Stomach (tissue), 4 donors: ENCODE measurements at regions not wholly inside any gene's neighbourhood (a gene's known extent, or its start where the extent isn't known, plus 50 kb on each side); places are given as distances from the start of the nearest gene placed in this dataset.

Experiments used
- CTCF ChIP-seq, 7 experiments: fragments of 450-650 bp in 4 of 7; fragments of 200-600 bp in 3 of 7; sonication (generic) in 3 of 7; IDR thresholded peaks; one replicate each; pipeline ENCODE4 v1.5.1; 2016 to 2019; ENCODE audit warnings: antibody characterized with exemption in 7 of 7, control low read depth in 2 of 7, mild to moderate bottlenecking in 1 of 7
- POLR2A ChIP-seq, 4 donors: fragments of 450-650 bp; IDR thresholded peaks; one replicate each; pipeline ENCODE4 v1.6.1; 2016; ENCODE audit warnings: antibody characterized with exemption in 4 of 4, control low read depth in 2 of 4, mild to moderate bottlenecking in 1 of 4, moderate library complexity in 1 of 4
- POLR2AphosphoS5 ChIP-seq, 3 donors: sonication (generic); formaldehyde crosslinking; IDR thresholded peaks; one replicate each; pipeline ENCODE4 v1.6.1; 2016; ENCODE audit warnings: antibody characterized with exemption in 3 of 3

DNA sequence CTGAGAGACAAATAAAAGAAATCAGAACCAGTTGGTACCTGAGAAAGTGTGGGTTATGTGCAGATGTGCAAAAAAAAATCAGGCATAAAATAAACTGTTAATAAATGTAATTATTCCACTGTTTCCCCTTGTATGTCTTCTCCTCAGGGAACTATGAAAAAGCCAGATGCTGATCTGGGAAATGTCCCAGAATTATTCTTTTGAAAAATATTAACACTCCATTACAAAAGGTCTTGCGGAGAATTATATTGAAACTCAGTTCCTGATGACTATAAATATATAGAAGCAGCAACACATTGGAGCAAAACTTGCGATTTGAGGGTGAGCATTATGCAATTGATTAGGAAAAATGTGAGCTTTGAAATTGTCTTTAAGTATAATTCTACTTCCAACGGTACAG is 433.3 kb upstream of the KLF12 start:
- TF ChIP-seq CTCF (IDR thresholded peaks at IDR 0.05), result no peak
- TF ChIP-seq POLR2A (IDR thresholded peaks at IDR 0.05), result no peak
- no peak for TF ChIP-seq POLR2AphosphoS5 (IDR thresholded peaks at IDR 0.05)
